CD4-positive, alpha-beta T cell (primary cell): ENCODE measurements at regions not wholly inside any gene's neighbourhood (a gene's known extent, or its start where the extent isn't known, plus 50 kb on each side); places are given as distances from the start of the nearest gene placed in this dataset.
A peak's percentile ranks its signal among the peaks of the same experiment; 100 is the strongest.

ENCODE experiments used
- ATAC-seq: fragments of 200-7000 bp; cut with Tn5 transposase; one replicate; pipeline ENCODE4 v1.10.0; 2022; ENCODE audit warnings: mild to moderate bottlenecking; ENCODE audit not compliant: poor library complexity
- CTCF ChIA-PET: fragments of 350-600 bp; sonication (Branson Sonifier 250); formaldehyde crosslinking; loops from one replicate; lab custom pipeline; 2021; ENCODE audit warnings: antibody characterized with exemption, inconsistent platforms; lab: Charles Lee
- POLR2A ChIA-PET: fragments of 350-600 bp; sonication (Branson Sonifier 250); formaldehyde crosslinking; loops from one replicate; lab custom pipeline; 2021; ENCODE audit warnings: antibody characterized with exemption, inconsistent platforms; lab: Charles Lee
- DNase-seq, 14 experiments: peaks; one replicate each; pipeline ENCODE4 v3.0.0-alpha.2; 2013 to 2020; ENCODE audit warnings: mixed read lengths in 2 of 14
- H3K27ac ChIP-seq, 2 donors: one replicate each; pipeline versions ENCODE4 v1.5.1 to v1.7.0; 2013; ENCODE audit warnings: low read length in 2 of 2, low read depth in 1 of 2, mild to moderate bottlenecking in 1 of 2
- H3K27me3 ChIP-seq, 2 experiments: 1 replicate in 1 of 2; 2 replicates in 1 of 2; pipeline versions ENCODE4 v1.6.1 to v1.7.0; 2013; ENCODE audit warnings: low read length in 2 of 2, control low read depth in 1 of 2, mild to moderate bottlenecking in 1 of 2, moderate library complexity in 1 of 2; ENCODE audit not compliant: insufficient read depth in 2 of 2, control insufficient read depth in 1 of 2
- H3K36me3 ChIP-seq: one replicate; pipeline ENCODE4 v1.6.1; 2013; ENCODE audit warnings: low read length, control low read depth; ENCODE audit not compliant: insufficient read depth
- H3K4me1 ChIP-seq: one replicate; pipeline ENCODE4 v1.6.1; 2013; ENCODE audit warnings: low read length, control low read depth; ENCODE audit not compliant: insufficient read depth
- H3K4me3 ChIP-seq: one replicate; pipeline ENCODE4 v1.5.1; 2013; ENCODE audit warnings: mild to moderate bottlenecking, low read length, moderate library complexity
- H3K9me3 ChIP-seq, 2 experiments: 1 replicate in 1 of 2; 2 replicates in 1 of 2; pipeline versions ENCODE4 v1.6.1 to v1.7.0; 2013; ENCODE audit warnings: low read length in 2 of 2, mild to moderate bottlenecking in 2 of 2, control low read depth in 1 of 2, moderate library complexity in 1 of 2; ENCODE audit not compliant: control insufficient read depth in 1 of 2, insufficient read depth in 1 of 2
- H3K27ac Mint-ChIP-seq: one replicate; pipeline ENCODE4 v1.8.0; 2020; ENCODE audit warnings: mixed read lengths
- H3K27me3 Mint-ChIP-seq: one replicate; pipeline ENCODE4 v1.8.0; 2021; ENCODE audit warnings: mixed read lengths
- H3K36me3 Mint-ChIP-seq: one replicate; pipeline ENCODE4 v1.8.0; 2021; ENCODE audit warnings: low read depth, mixed read lengths
- H3K4me1 Mint-ChIP-seq: one replicate; pipeline ENCODE4 v1.8.0; 2021; ENCODE audit warnings: low read depth, mixed read lengths
- H3K4me3 Mint-ChIP-seq: one replicate; pipeline ENCODE4 v1.8.0; 2020; ENCODE audit warnings: mild to moderate bottlenecking, mixed read lengths
- H3K9me3 Mint-ChIP-seq: one replicate; pipeline ENCODE4 v1.8.0; 2020; ENCODE audit warnings: mixed read lengths
- CTCF ChIP-seq: fragments of 200-600 bp; IDR thresholded peaks from one replicate; pipeline ENCODE4 v1.8.0; 2022; ENCODE audit warnings: antibody characterized with exemption, mild to moderate bottlenecking
- intact Hi-C, 2 experiments: fragments of 100-400 bp; cut with DNase I in 1 of 2; cut with micrococcal nuclease in 1 of 2; formaldehyde crosslinking; loops; one replicate each; pipeline versions ENCODE4 v1.15.1 to v1.9.0; 2023 to 2025; cut with DNase I, micrococcal nuclease

- no peak for DNase-seq
- ChIA-PET CTCF (no interaction called here), POLR2A (no interaction called here)
- Histone ChIP-seq H3K27ac (no peak overlapping the region), H3K4me3 (no peak overlapping the region), H3K9me3 (no peaks in the 10 kb centered on the region), H3K27me3 (peaks cover 0 to 7% of the 10 kb centered on the region in 2 experiments), H3K4me1 (no peaks in the 10 kb centered on the region), H3K36me3 (no peaks in the 10 kb centered on the region)
- intact Hi-C loops, result no loop called here
- no peak overlapping the region for H3K4me3 Mint-ChIP-seq
- ATAC-seq, result no peak
- peaks cover 18% of the 10 kb centered on the region for H3K27me3 Mint-ChIP-seq
- H3K4me1 Mint-ChIP-seq, result peaks cover 13% of the 10 kb centered on the region
- no peak for TF ChIP-seq CTCF
- H3K9me3 Mint-ChIP-seq, result no peaks in the 10 kb centered on the region
- no peaks in the 10 kb centered on the region for H3K36me3 Mint-ChIP-seq
- H3K27ac Mint-ChIP-seq, result no peak overlapping the region
Measured at GRCh38 chr2:47300081-47300480, 69.0 kb upstream of the EPCAM start.

- peaks cover 13% of the 10 kb centered on the region for H3K4me1 Mint-ChIP-seq
- ATAC-seq, result no peak
- POLR2A ChIA-PET, result no interaction called here
- no peaks in the 10 kb centered on the region for H3K36me3 Mint-ChIP-seq
- intact Hi-C loops, result no loop called here
- H3K27me3 Mint-ChIP-seq, result peaks cover 19% of the 10 kb centered on the region
- H3K9me3 Mint-ChIP-seq, result no peaks in the 10 kb centered on the region
- Histone ChIP-seq H3K27ac (no peak overlapping the region), H3K9me3 (no peaks in the 10 kb centered on the region), H3K27me3 (peaks cover 0 to 4% of the 10 kb centered on the region in 2 experiments), H3K4me3 (no peak overlapping the region), H3K36me3 (no peaks in the 10 kb centered on the region), H3K4me1 (no peaks in the 10 kb centered on the region)
- CTCF ChIA-PET, result no interaction called here
- H3K4me3 Mint-ChIP-seq, result no peak overlapping the region
- TF ChIP-seq CTCF, result no peak
- no peak overlapping the region for H3K27ac Mint-ChIP-seq
- DNase-seq, result peak in 1 of 14 experiments; percentile 21
Measured at GRCh38 chr2:47299555-47299954, 69.6 kb upstream of the EPCAM start.

- no peak overlapping the region for H3K27ac ChIP-seq
- ChIA-PET POLR2A (no interaction called here), CTCF (no interaction called here)
- H3K4me3 ChIP-seq, result no peak overlapping the region
- no peaks in the 10 kb centered on the region for H3K4me1 ChIP-seq
- Mint-ChIP-seq H3K4me3 (no peak overlapping the region), H3K36me3 (no peaks in the 10 kb centered on the region), H3K9me3 (no peaks in the 10 kb centered on the region), H3K27ac (no peak overlapping the region), H3K4me1 (peaks cover 13% of the 10 kb centered on the region), H3K27me3 (peaks cover 17% of the 10 kb centered on the region)
- H3K27me3 ChIP-seq, result no peaks in the 10 kb centered on the region
- no peaks in the 10 kb centered on the region for H3K36me3 ChIP-seq
- DNase-seq, result no peak
- intact Hi-C loops, result no loop called here
- no peak for TF ChIP-seq CTCF
- H3K9me3 ChIP-seq, result no peaks in the 10 kb centered on the region
- no peak for ATAC-seq
Measured at GRCh38 chr2:47298771-47299170, 70.3 kb upstream of the EPCAM start.
